SK-N-SH treated with all-trans-retinoic acid at 6 μM for 48 hours (cell line): ENCODE measurements at regions not wholly inside any gene's neighbourhood (a gene's known extent, or its start where the extent isn't known, plus 50 kb on each side); places are given as distances from the start of the nearest gene placed in this dataset.

Experiments used
- ATAC-seq: fragments of 200-7000 bp; cut with Tn5 transposase; 3 replicates; pipeline ENCODE4 v1.9.1; 2020; ENCODE audit warnings: mild to moderate bottlenecking, moderate library complexity
- ARNTL ChIP-seq: fragments of 450-650 bp; formaldehyde crosslinking; IDR thresholded peaks from 2 replicates; pipeline ENCODE4 v1.5.0; 2020; ENCODE audit warnings: low read depth, mild to moderate bottlenecking, moderate library complexity, borderline replicate concordance
- BACH2 ChIP-seq: fragments of 250-450 bp; sonication (Bioruptor Pico); IDR thresholded peaks from 2 replicates; pipeline ENCODE4 v1.9.0; 2021; ENCODE audit warnings: mild to moderate bottlenecking, borderline replicate concordance
- CREB5 ChIP-seq: fragments of 250-450 bp; sonication (Bioruptor Pico); IDR thresholded peaks from 2 replicates; pipeline ENCODE4 v1.5.1; 2020; ENCODE audit warnings: low read depth, mild to moderate bottlenecking, moderate library complexity
- CSRNP3 ChIP-seq: fragments of 250-450 bp; sonication (Bioruptor Pico); IDR thresholded peaks from 2 replicates; pipeline ENCODE4 v1.5.1; 2021; ENCODE audit warnings: mild to moderate bottlenecking, moderate library complexity
- GLIS3 ChIP-seq: fragments of 250-450 bp; sonication (Bioruptor Pico); IDR thresholded peaks from 2 replicates; pipeline ENCODE4 v1.5.0; 2020; ENCODE audit warnings: mild to moderate bottlenecking, moderate library complexity
- ISL1 ChIP-seq: fragments of 250-450 bp; sonication (Bioruptor Pico); IDR thresholded peaks from 2 replicates; pipeline ENCODE4 v2.1.2; 2022; ENCODE audit warnings: mild to moderate bottlenecking, moderate library complexity
- OSR1 ChIP-seq: fragments of 250-450 bp; sonication (Bioruptor Pico); IDR thresholded peaks from 2 replicates; pipeline ENCODE4 v1.8.0; 2022; ENCODE audit warnings: moderate library complexity, mild to moderate bottlenecking, inconsistent platforms
- PATZ1 ChIP-seq: fragments of 250-450 bp; sonication (Bioruptor Pico); IDR thresholded peaks from 2 replicates; pipeline ENCODE4 v1.8.0; 2020; ENCODE audit warnings: mild to moderate bottlenecking, moderate library complexity, borderline replicate concordance
- POU6F1 ChIP-seq: fragments of 250-450 bp; sonication (Bioruptor Pico); IDR thresholded peaks from 2 replicates; pipeline ENCODE4 v1.8.0; 2021; ENCODE audit warnings: low read depth, mild to moderate bottlenecking, moderate library complexity, borderline replicate concordance
- PPARA ChIP-seq: fragments of 250-450 bp; sonication (Bioruptor Pico); IDR thresholded peaks from 2 replicates; pipeline ENCODE4 v1.5.0; 2020; ENCODE audit warnings: mild to moderate bottlenecking, borderline replicate concordance
- RARB ChIP-seq: fragments of 250-450 bp; sonication (Bioruptor Pico); IDR thresholded peaks from 2 replicates; pipeline ENCODE4 v1.8.0; 2021; ENCODE audit warnings: mild to moderate bottlenecking, moderate library complexity
- SNAI2 ChIP-seq: fragments of 250-450 bp; sonication (Bioruptor Pico); IDR thresholded peaks from 2 replicates; pipeline ENCODE4 v1.5.0; 2020; ENCODE audit warnings: mild to moderate bottlenecking, moderate library complexity
- TCF4 ChIP-seq: fragments of 250-450 bp; sonication (Bioruptor Pico); IDR thresholded peaks from 2 replicates; pipeline ENCODE4 v1.8.0; 2021; ENCODE audit warnings: mild to moderate bottlenecking, moderate library complexity, borderline replicate concordance
- TOX ChIP-seq: fragments of 250-450 bp; sonication (Bioruptor Pico); IDR thresholded peaks from 2 replicates; pipeline ENCODE4 v1.8.0; 2021; ENCODE audit warnings: mild to moderate bottlenecking, moderate library complexity, borderline replicate concordance
- TSHZ2 ChIP-seq: fragments of 250-450 bp; sonication (Bioruptor Pico); IDR thresholded peaks from 2 replicates; pipeline ENCODE4 v1.5.0; 2020; ENCODE audit warnings: mild to moderate bottlenecking, moderate library complexity
- ZC3H10 ChIP-seq: fragments of 250-450 bp; sonication (Bioruptor Pico); IDR thresholded peaks from 2 replicates; pipeline ENCODE4 v1.5.1; 2021; ENCODE audit warnings: mild to moderate bottlenecking, moderate library complexity
- ZFP3 ChIP-seq: fragments of 250-450 bp; sonication (Bioruptor Pico); IDR thresholded peaks from 2 replicates; pipeline ENCODE4 v1.5.0; 2020; ENCODE audit warnings: mild to moderate bottlenecking, moderate library complexity
- ZFP30 ChIP-seq: fragments of 450-650 bp; formaldehyde crosslinking; IDR thresholded peaks from 2 replicates; pipeline ENCODE4 v1.5.0; 2022; ENCODE audit warnings: mild to moderate bottlenecking, moderate library complexity
- ZNF565 ChIP-seq: fragments of 450-650 bp; formaldehyde crosslinking; conservative IDR thresholded peaks from 2 replicates; pipeline ENCODE4 v1.5.0; 2020; ENCODE audit warnings: low read depth, mild to moderate bottlenecking, moderate library complexity
- ZNF70 ChIP-seq: fragments of 450-650 bp; formaldehyde crosslinking; IDR thresholded peaks from 2 replicates; pipeline ENCODE4 v1.5.0; 2020; ENCODE audit warnings: mild to moderate bottlenecking, moderate library complexity
- ZNF8 ChIP-seq: fragments of 450-650 bp; formaldehyde crosslinking; IDR thresholded peaks from 2 replicates; pipeline ENCODE4 v1.5.0; 2020; ENCODE audit warnings: mild to moderate bottlenecking, moderate library complexity

GRCh38 chr1:212531796-212532195 lies 76.8 kb upstream of the ATF3 start:
- TF ChIP-seq ISL1 (CRISPR knock-in tag) (no peak), CREB5 (CRISPR knock-in tag) (no peak), RARB (CRISPR knock-in tag) (no peak), POU6F1 (CRISPR knock-in tag) (no peak), ZFP3 (CRISPR knock-in tag) (no peak), GLIS3 (CRISPR knock-in tag) (no peak), TCF4 (no peak)
- TF ChIP-seq, all 23 proteins: peak for 0
- ATAC-seq: no peak

- TF ChIP-seq RARB (CRISPR knock-in tag) (no peak), OSR1 (CRISPR knock-in tag) (no peak), ZNF70 (CRISPR knock-in tag) (no peak), ZC3H10 (no peak), ISL1 (CRISPR knock-in tag) (no peak), TSHZ2 (CRISPR knock-in tag) (no peak), POU6F1 (CRISPR knock-in tag) (no peak), PPARA (CRISPR knock-in tag) (no peak), PATZ1 (CRISPR knock-in tag) (no peak), GLIS3 (CRISPR knock-in tag) (no peak), ZFP3 (CRISPR knock-in tag) (no peak), TOX (CRISPR knock-in tag) (no peak), CSRNP3 (CRISPR knock-in tag) (no peak), ZFP30 (CRISPR knock-in tag) (no peak), ZNF8 (CRISPR knock-in tag) (no peak), ARNTL (CRISPR knock-in tag) (no peak), SNAI2 (CRISPR knock-in tag) (no peak), BACH2 (CRISPR knock-in tag) (no peak), ZNF565 (CRISPR knock-in tag) (no peak), CREB5 (CRISPR knock-in tag) (no peak)
- TF ChIP-seq, all 23 proteins: peak for 0
- no peak for ATAC-seq
Observed at GRCh38 chr1:212532469-212533147, 76.0 kb upstream of the ATF3 start.
